ENCODE measurements at regions not wholly inside any gene's neighbourhood (a gene's known extent, or its start where the extent isn't known, plus 50 kb on each side); places are given as distances from the start of the nearest gene placed in this dataset.

GRCh38 chr2:185147361-185147760, 549.0 kb downstream of the ZNF804A start:
- DNase-seq, result no peak

GRCh38 chr2:185152186-185152585, 553.9 kb downstream of the ZNF804A start:
- DNase-seq, result no peak

- no peak for DNase-seq
Observed at GRCh38 chr2:185161701-185162100, 563.4 kb downstream of the ZNF804A start.

- DNase-seq, result no peak
Observed at GRCh38 chr2:185174353-185174752, 564.3 kb upstream of the FSIP2 start.

- no peak for DNase-seq
Observed at GRCh38 chr2:185179743-185180142, 558.9 kb upstream of the FSIP2 start.

GRCh38 chr2:185181901-185182300, 556.7 kb upstream of the FSIP2 start:
- DNase-seq, result no peak

- DNase-seq, result no peak
Observed at GRCh38 chr2:185185044-185185443, 553.6 kb upstream of the FSIP2 start.

- no peak for DNase-seq
Observed at GRCh38 chr2:185187421-185187820, 551.2 kb upstream of the FSIP2 start.

- no peak for DNase-seq
Observed at GRCh38 chr2:185188656-185189055, 549.9 kb upstream of the FSIP2 start.

GRCh38 chr2:185201063-185201462, 537.5 kb upstream of the FSIP2 start:
- no peak for DNase-seq

GRCh38 chr2:185202381-185202780, 536.2 kb upstream of the FSIP2 start:
- no peak for DNase-seq

- DNase-seq, result no peak
Observed at GRCh38 chr2:185202945-185203528, 535.6 kb upstream of the FSIP2 start.

- DNase-seq, result peak; percentile 13
Observed at GRCh38 chr2:185208261-185208660, 530.3 kb upstream of the FSIP2 start.

- DNase-seq, result no peak
Observed at GRCh38 chr2:185215497-185215896, 523.1 kb upstream of the FSIP2 start.

GRCh38 chr2:185219981-185220380, 518.6 kb upstream of the FSIP2 start:
- DNase-seq, result no peak

- no peak for DNase-seq
Observed at GRCh38 chr2:185222311-185222710, 516.3 kb upstream of the FSIP2 start.

- DNase-seq, result no peak
Observed at GRCh38 chr2:185227391-185227790, 511.2 kb upstream of the FSIP2 start.

- no peak for DNase-seq
Observed at GRCh38 chr2:185239491-185239890, 499.1 kb upstream of the FSIP2 start.

GRCh38 chr2:185240796-185241195, 497.8 kb upstream of the FSIP2 start:
- no peak for DNase-seq

GRCh38 chr2:185241556-185241955, 497.0 kb upstream of the FSIP2 start:
- no peak for DNase-seq

GRCh38 chr2:185242462-185242861, 496.1 kb upstream of the FSIP2 start:
- no peak for DNase-seq

GRCh38 chr2:185245216-185245615, 493.4 kb upstream of the FSIP2 start:
- no peak for DNase-seq

- no peak for DNase-seq
Observed at GRCh38 chr2:185245806-185246205, 492.8 kb upstream of the FSIP2 start.

GRCh38 chr2:185246717-185247116, 491.9 kb upstream of the FSIP2 start:
- no peak for DNase-seq

- peak; percentile 13 for DNase-seq
Observed at GRCh38 chr2:185255566-185255965, 483.0 kb upstream of the FSIP2 start.

All from fibroblast of skin of abdomen (primary cell).